HUES6 (cell line): ENCODE measurements at regions not wholly inside any gene's neighbourhood (a gene's known extent, or its start where the extent isn't known, plus 50 kb on each side); places are given as distances from the start of the nearest gene placed in this dataset.

ENCODE experiments used
- H3K27ac ChIP-seq: 2 replicates; pipeline ENCODE4 v1.7.0; 2013; ENCODE audit warnings: low read depth, mild to moderate bottlenecking, low read length, inconsistent platforms
- H3K27me3 ChIP-seq: 2 replicates; pipeline ENCODE4 v1.6.1; 2013; ENCODE audit warnings: low read length; ENCODE audit not compliant: control insufficient read depth, insufficient read depth
- H3K36me3 ChIP-seq: 2 replicates; pipeline ENCODE4 v1.6.1; 2013; ENCODE audit warnings: low read length; ENCODE audit not compliant: control insufficient read depth, insufficient read depth
- H3K4me1 ChIP-seq: 2 replicates; pipeline ENCODE4 v1.6.1; 2013; ENCODE audit warnings: low read length; ENCODE audit not compliant: control insufficient read depth, insufficient read depth
- H3K4me3 ChIP-seq: 2 replicates; pipeline ENCODE4 v1.5.1; 2013; ENCODE audit warnings: low read depth, low read length
- H3K9ac ChIP-seq: one replicate; pipeline ENCODE4 v1.6.1; 2013; ENCODE audit warnings: mild to moderate bottlenecking, low read length
- H3K9me3 ChIP-seq: 2 replicates; pipeline ENCODE4 v1.6.1; 2013; ENCODE audit warnings: low read depth, low read length; ENCODE audit not compliant: control insufficient read depth, insufficient read depth

GRCh38 chr11:116418388-116419041 is 354.3 kb downstream of the BUD13 start:
- Histone ChIP-seq H3K27me3 (no peaks in the 10 kb centered on the region), H3K4me3 (no peak overlapping the region), H3K4me1 (peaks cover 49% of the 10 kb centered on the region), H3K9ac (no peak overlapping the region), H3K9me3 (peaks cover 9% of the 10 kb centered on the region), H3K27ac (no peak overlapping the region), H3K36me3 (no peaks in the 10 kb centered on the region; the same call in 1 of the 2 replicates)

GRCh38 chr11:116416852-116417251 is 355.9 kb downstream of the BUD13 start:
- Histone ChIP-seq H3K36me3 (no peaks in the 10 kb centered on the region; the same call in 1 of the 2 replicates), H3K27me3 (no peaks in the 10 kb centered on the region), H3K27ac (no peak overlapping the region), H3K4me3 (no peak overlapping the region), H3K4me1 (peaks cover 43% of the 10 kb centered on the region), H3K9ac (no peak overlapping the region), H3K9me3 (peaks cover 9% of the 10 kb centered on the region)

- Histone ChIP-seq H3K36me3 (no peaks in the 10 kb centered on the region; the same call in 1 of the 2 replicates), H3K27me3 (no peaks in the 10 kb centered on the region), H3K4me3 (no peak overlapping the region), H3K4me1 (peaks cover 35% of the 10 kb centered on the region), H3K9ac (no peak overlapping the region), H3K9me3 (peaks cover under 1% of the 10 kb centered on the region; the same call in 1 of the 2 replicates), H3K27ac (no peak overlapping the region)
Measured at GRCh38 chr11:116415095-116415494, 357.7 kb downstream of the BUD13 start.

DNA sequence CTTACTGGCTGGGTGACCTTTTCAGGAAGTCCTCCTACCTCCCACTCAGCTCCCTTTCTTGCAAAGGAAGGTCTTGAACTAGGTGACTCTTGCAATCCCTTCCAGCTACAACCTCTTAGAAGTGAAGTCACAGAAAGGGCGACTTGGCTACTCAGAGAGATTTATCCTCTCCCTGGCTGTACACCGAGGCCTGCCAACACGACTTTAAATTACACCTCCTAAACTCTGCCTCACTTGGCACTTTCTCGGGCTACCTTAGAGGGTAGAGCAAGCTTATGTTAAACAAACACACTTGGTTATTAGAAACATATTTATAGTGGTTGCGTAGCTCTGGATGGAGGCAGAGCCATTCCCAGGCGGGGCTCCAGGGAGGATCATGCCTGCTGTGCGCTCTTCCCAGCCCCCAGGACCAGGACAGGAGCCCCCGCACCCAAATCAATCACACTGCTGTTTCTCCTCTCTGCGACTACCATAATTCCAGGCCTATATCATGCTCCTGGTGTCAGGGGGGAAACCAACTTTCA is 358.4 kb downstream of the BUD13 start:
- H3K4me3 ChIP-seq: no peak overlapping the region
- H3K27me3 ChIP-seq: no peaks in the 10 kb centered on the region
- H3K4me1 ChIP-seq: peaks cover 35% of the 10 kb centered on the region
- H3K9ac ChIP-seq: no peak overlapping the region
- H3K9me3 ChIP-seq: no peaks in the 10 kb centered on the region
- no peaks in the 10 kb centered on the region; the same call in 1 of the 2 replicates for H3K36me3 ChIP-seq
- no peak overlapping the region for H3K27ac ChIP-seq

DNA sequence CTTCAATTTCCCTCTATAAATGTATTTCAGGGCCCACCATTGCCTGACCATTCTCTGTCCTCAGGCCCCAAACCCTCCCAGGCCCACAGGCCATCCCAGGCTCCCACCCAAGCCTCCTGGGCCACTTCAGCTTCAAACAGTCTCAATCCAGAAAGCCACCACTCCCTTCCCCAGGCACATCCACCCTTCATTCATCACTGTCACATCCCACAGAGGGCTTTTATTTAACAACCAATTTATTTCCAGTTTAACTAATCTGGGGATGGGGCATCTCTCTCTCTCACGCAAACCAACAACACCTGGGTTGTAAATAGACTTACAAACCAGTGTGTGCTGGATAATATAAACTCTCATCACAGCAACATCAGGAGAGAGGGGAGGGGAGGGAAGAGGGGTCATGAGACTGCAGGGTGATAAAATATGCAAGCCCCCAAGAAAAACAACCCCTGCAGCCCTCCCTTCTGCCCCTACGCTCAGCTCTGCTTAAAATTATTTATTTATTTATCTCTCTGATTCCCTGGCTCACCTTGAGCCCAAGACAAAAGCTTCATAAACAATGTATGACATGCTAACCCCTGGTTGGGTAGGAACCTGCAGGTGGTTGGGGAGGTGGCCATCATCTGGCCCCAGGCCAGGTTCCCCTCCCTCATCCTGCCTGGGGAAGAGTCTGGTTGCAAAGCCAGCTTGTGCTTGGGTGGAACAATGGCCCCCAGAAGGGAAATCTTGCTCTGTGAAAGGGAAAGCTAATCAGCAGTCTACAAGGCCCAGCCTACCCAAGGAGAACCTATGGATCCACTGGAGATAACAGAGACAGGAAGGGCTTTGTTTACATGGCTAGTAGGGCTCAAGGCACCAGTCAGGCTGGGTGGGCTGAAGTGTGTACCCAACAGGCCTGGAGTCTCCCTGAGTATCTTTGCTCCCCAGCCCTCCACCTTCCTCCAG is 359.2 kb downstream of the BUD13 start:
- peaks cover 35% of the 10 kb centered on the region for H3K4me1 ChIP-seq
- H3K27ac ChIP-seq: no peak overlapping the region
- H3K27me3 ChIP-seq: no peaks in the 10 kb centered on the region

DNA sequence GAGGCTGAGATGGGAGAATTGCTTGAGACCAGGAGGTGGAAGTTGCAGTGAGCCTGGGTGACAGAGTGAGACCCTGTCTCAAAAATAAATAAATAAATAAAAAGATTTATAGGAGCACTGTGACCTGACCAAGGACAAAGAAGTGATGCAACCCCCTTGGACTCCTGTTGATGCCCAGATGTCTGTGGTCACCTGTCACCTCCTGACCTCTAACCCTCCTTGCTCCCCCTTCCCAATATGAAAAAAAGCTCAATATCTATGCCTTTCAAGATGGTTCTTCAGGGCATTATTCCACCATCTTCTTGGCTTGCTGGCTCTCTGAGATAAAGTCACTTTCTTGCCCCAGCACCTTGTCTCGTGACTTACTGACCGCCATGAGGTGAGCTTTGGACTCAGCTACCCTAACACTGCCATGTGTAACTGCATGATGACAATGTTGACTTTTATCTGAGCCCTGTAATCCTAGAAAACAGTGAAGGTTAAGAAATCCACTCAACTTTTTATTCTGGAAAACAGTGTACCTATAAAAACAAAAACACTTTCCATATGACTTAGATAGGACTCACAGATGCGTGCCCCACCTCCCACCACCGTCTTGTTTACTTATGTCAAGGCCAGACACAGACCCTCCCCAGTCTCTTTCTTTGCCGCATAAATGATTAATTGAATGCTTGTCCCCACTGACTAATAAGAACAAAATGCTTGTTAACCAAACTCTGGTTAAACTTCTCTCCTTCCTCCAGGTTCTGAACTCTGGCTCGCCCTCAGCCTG is 360.5 kb downstream of the BUD13 start:
- Histone ChIP-seq H3K27ac (no peak overlapping the region), H3K4me1 (peaks cover 35% of the 10 kb centered on the region), H3K27me3 (no peaks in the 10 kb centered on the region), H3K9ac (no peak overlapping the region), H3K9me3 (no peaks in the 10 kb centered on the region), H3K4me3 (no peak overlapping the region), H3K36me3 (no peaks in the 10 kb centered on the region; the same call in 1 of the 2 replicates)

More for the DNA sequence above, 359.2 kb downstream of the BUD13 start:
- no peak overlapping the region for H3K9ac ChIP-seq
- H3K4me3 ChIP-seq: no peak overlapping the region
- H3K36me3 ChIP-seq: no peaks in the 10 kb centered on the region; the same call in 1 of the 2 replicates
- no peaks in the 10 kb centered on the region for H3K9me3 ChIP-seq

DNA sequence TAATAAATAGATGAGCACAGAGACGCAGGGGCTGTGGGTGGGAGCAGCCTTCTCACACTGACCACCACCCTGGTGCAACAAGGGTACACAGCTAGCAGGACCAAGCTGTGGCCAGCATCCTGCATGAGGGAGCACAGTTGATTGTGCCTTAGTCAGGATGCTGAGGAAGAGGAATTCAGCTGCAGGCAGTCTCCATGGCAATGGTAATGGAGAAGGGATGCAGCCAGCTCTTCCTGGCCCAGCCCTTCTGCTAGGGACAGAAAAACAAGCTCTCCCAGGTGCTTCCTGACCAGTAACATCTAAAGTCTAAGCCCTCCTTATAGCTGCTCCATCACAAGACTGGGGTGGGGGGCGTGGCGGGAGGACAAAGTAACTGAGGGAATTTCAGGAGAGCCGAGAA is 363.5 kb downstream of the BUD13 start:
- H3K27ac ChIP-seq: no peak overlapping the region
- H3K9me3 ChIP-seq: no peaks in the 10 kb centered on the region
- H3K36me3 ChIP-seq: no peaks in the 10 kb centered on the region; the same call in 1 of the 2 replicates
- peaks cover 23% of the 10 kb centered on the region for H3K4me1 ChIP-seq
- no peak overlapping the region for H3K9ac ChIP-seq
- H3K4me3 ChIP-seq: no peak overlapping the region
- no peaks in the 10 kb centered on the region for H3K27me3 ChIP-seq

- no peaks in the 10 kb centered on the region; the same call in 1 of the 2 replicates for H3K36me3 ChIP-seq
- no peaks in the 10 kb centered on the region for H3K27me3 ChIP-seq
- H3K4me3 ChIP-seq: no peak overlapping the region
- H3K27ac ChIP-seq: no peak overlapping the region
- no peaks in the 10 kb centered on the region for H3K9me3 ChIP-seq
- H3K9ac ChIP-seq: no peak overlapping the region
- H3K4me1 ChIP-seq: peaks cover 12% of the 10 kb centered on the region; the same call in 1 of the 2 replicates
Measured at GRCh38 chr11:116406042-116406441, 366.7 kb downstream of the BUD13 start.

- H3K27me3 ChIP-seq: no peaks in the 10 kb centered on the region
- no peaks in the 10 kb centered on the region for H3K36me3 ChIP-seq
- H3K4me1 ChIP-seq: peaks cover 26% of the 10 kb centered on the region
- no peak overlapping the region for H3K4me3 ChIP-seq
- H3K9me3 ChIP-seq: no peaks in the 10 kb centered on the region
- H3K9ac ChIP-seq: no peak overlapping the region
- H3K27ac ChIP-seq: no peak overlapping the region
Measured at GRCh38 chr11:116404462-116404798, 368.4 kb downstream of the BUD13 start.

- H3K27me3 ChIP-seq: no peaks in the 10 kb centered on the region
- no peaks in the 10 kb centered on the region for H3K9me3 ChIP-seq
- H3K36me3 ChIP-seq: no peaks in the 10 kb centered on the region
- no peak overlapping the region for H3K9ac ChIP-seq
- H3K4me1 ChIP-seq: peaks cover 26% of the 10 kb centered on the region
- no peak overlapping the region for H3K27ac ChIP-seq
- no peak overlapping the region for H3K4me3 ChIP-seq
Measured at GRCh38 chr11:116403794-116404461, 368.9 kb downstream of the BUD13 start.
